SW480 (cell line): ENCODE measurements at regions not wholly inside any gene's neighbourhood (a gene's known extent, or its start where the extent isn't known, plus 50 kb on each side); places are given as distances from the start of the nearest gene placed in this dataset.
"Not testable (repeated sequence)": the region's sequence is repeated elsewhere in the genome, so short reads cannot be mapped to it uniquely, and the experiment has no call there.

Source experiments
- DNase-seq: peaks from one replicate; pipeline ENCODE4 v3.0.0-alpha.2; 2016; ENCODE audit warnings: low spot score

GRCh38 chr15:87722941-87723691 lies 533.4 kb downstream of the NTRK3 start:
- DNase-seq = no peak

GRCh38 chr15:87720235-87720634 lies 536.3 kb downstream of the NTRK3 start:
- no peak for DNase-seq

GRCh38 chr15:87716422-87716821 lies 540.1 kb downstream of the NTRK3 start:
- no peak for DNase-seq

DNA sequence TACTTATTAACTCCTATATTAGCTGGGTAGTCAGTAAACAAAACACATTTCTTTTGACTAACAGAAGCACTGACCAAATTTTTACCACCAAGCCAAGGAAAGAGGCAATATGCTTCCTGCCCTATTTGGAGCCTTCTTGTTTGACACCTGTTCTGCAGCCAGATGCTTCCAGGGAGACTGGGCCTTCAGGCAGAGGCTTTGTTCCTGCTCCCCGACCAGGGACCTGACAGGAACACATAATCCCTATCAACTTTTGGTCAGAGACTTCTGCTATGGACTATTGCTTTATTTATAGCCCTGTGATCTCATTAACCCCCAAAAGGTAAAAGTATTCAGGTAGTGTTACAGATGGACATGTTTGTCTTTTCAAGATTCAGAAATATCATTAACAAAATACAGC lies 541.3 kb downstream of the NTRK3 start:
- DNase-seq = no peak

- DNase-seq = no peak
Measured at GRCh38 chr15:87713475-87713879, 543.1 kb downstream of the NTRK3 start.

GRCh38 chr15:87712211-87712610 lies 544.3 kb downstream of the NTRK3 start:
- DNase-seq = no peak

DNA sequence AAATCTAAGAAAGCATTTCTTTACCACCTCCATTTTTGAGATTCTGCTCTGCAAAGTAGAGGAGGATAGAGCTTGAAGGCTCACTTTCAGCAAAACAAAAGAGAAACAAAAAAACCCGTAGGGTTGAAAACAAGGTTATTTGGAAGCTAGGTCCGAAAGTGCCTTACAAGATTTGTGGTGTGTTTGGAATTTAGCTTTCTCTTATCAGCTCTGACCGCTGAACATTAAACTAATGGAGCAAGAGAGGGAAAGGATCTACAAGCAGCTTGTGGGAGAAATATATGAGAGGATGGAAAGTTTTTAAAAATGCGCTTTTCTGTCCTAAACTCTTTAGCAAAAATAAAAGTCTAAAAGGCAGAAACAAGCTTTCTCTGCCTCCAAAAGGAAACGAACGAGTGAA lies 545.5 kb downstream of the NTRK3 start:
- DNase-seq = no peak

DNA sequence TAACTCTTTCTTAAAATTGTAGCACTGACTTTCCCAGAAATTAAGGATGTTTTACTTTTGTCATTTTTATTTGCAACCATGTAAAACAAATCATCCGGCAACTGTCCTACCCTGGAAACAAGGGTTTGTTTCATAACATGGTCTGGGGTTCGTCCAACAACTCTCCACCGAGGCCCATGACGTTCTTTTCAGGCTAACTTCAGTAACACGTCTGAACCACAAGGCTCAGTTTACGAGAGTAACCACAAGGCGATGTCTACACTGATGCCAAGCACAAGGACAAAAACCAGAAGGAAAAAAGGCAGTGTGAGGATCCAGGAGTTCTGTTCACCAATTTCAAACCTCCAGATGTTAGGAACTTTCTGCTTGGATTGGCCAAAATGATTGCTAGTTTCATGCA lies 546.1 kb downstream of the NTRK3 start:
- DNase-seq = no peak

DNA sequence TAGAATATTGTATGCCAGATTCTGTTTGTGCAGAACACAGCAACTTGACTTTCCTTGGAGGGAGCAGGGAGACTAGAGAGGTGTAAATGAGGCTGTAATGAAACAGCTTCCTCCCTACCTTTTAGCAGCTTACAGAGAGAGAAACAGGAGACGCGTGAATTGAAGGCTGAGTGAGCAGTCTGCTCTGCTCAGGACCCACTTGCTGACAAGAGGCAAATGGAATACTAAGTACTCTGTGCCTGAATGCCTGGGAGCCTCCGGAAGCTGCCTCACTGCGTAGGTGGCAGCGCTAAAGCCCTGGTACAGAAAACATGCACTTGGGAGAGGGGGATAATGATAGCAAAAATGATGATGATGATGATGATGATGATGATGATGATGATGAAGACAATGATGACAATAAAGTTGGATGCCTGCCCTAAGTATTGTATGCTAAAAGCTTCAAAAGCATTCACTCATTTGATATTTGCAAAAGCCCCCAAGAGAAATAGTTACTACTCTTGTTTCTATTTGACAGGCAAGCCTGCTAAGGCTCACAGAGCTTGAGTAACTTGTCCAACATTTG lies 548.9 kb downstream of the NTRK3 start:
- DNase-seq = no peak

DNA sequence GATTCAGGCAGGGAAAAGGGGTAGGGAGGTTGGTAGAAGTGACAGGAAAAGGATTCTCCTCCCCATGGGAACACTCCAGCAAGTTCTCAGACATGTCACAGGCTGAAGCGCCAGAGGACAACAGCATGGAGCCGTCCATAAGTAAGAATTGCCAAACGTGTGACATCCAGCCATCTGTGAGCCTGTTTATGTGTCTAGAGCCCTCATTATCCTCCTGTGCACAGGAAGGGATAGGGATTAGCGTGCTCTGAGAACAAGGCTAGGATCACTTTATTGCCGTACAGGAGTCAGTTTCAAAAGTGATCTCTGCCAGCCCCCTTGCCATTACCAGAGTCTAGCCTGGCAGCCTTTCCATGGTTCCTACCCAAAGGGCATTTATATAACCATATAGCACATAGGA lies 549.5 kb downstream of the NTRK3 start:
- no peak for DNase-seq

DNA sequence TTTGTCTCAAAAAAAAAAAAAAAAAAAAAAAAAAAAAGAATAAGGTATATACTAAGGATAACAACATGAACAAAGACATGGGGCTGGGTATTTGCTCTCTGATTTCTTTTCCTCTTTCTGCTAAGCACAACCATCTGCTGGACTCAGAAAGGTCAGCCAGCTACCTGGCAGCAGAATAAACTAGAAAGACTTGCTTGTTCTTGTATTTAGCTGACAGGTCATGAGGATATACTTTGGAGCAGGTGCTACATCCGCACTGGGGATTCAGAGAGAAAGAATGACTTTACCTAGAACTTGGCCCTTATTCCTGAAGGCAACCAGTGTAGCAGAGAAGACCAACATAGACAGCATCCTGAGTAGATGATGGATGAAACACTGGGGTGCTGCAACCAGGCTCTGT lies 550.5 kb downstream of the NTRK3 start:
- DNase-seq = no peak

GRCh38 chr15:87704276-87704675 lies 552.3 kb downstream of the NTRK3 start:
- no peak for DNase-seq

GRCh38 chr15:87703327-87704111 lies 553.0 kb downstream of the NTRK3 start:
- no peak for DNase-seq

DNA sequence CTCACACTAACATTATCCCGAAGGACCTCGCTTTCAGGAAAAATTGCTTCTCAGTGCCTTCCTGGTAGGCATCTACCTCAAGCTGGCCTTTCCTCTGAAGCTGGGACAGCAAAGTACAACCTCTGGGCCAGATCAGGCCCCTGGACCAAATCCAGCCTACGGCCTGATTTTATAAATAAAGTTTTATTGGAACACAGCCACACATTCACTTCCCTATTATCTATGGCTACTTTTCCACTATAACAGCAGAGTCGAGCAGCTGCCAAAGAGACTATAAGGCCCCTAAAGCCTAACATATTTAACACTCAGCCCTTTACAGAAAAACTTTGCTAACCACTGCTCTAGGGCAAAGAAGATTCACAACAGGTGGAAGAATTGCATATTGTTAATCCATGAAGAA lies 554.3 kb downstream of the NTRK3 start:
- no peak for DNase-seq

GRCh38 chr15:87698467-87698866 lies 558.1 kb downstream of the NTRK3 start:
- not testable (repeated sequence) for DNase-seq

DNA sequence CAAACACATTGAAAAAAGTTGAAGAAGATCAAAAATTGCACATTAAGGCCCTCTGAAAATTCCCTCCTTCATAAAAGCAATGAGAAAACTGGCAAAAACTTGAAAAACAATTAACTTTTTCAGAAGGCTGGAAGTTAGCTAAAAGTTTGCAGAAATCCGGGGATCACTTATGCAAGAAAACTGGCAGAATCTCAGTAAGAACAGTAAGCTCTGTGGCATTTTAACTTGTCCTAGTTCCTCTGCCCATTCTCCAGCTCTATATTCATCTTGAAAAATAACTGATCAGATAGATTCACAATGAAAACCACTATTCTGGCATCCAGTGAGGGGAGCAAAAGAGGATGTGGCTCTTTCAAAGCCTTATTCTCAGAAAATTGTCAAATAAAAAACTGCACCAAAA lies 566.8 kb downstream of the NTRK3 start:
- no peak for DNase-seq

- DNase-seq = no peak
Measured at GRCh38 chr15:87687523-87687870, 569.0 kb downstream of the NTRK3 start.

- DNase-seq = no peak
Measured at GRCh38 chr15:87686841-87687522, 569.6 kb downstream of the NTRK3 start.

DNA sequence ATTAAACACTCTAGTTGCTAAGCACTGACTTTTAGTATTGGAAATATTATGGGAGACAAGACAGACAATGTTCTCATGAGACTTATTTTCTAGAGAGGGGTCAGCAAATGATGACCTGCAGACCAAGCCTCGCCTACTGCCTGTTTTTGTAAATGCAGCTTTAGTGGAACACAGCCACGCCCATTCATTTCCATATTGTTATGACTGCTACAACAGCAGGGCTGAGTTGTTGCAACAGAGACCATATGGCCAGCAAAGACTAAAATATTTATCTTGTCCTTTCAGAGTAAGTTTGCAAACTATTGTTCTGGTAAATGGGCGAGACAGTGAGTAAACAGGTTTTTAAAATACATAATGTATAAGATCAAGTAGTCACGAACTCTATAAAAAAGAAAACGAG lies 570.2 kb downstream of the NTRK3 start:
- DNase-seq = no peak

- DNase-seq = no peak
Measured at GRCh38 chr15:87682527-87682926, 574.0 kb downstream of the NTRK3 start.

- no peak for DNase-seq
Measured at GRCh38 chr15:87681104-87681503, 575.4 kb downstream of the NTRK3 start.

DNA sequence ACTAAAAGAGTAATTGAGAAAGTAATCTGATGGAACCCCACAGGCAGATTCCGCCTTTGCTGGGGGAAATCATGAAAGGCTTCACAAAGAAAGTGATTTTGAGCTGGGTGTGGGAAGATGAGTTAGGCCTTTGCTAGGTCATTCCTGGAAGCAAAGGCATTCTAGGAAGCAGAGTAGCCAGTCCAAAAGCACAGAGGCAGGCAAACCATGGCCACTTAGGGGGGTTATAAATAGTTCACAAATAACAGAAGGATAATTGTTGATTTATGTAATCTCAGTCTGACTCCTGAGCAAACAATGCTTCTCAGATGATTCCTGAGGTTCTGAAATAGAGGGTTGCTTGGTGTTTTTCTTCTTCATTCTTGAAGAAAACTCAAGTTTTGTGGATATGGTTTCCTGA lies 576.3 kb downstream of the NTRK3 start:
- DNase-seq = no peak

DNA sequence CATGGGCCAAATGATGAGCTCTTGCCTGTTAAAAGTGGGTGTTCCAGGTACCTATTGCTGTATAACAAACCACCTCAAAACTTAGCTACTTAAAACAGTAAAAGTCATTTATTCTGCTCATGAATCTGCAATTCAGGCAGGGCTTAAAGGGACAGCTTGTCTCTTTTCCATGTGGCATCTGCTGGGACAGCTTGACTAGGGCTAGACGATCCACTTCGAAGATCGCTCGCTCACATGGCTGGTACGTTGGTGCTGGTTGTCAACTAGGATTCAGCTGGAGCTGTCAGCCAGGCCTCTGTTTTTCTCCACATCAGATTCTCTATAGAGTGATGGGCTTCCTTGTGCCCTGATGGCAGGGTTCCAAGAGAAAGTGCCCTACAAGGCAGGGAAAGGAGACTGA lies 581.3 kb downstream of the NTRK3 start:
- DNase-seq = no peak
